ENCODE measurements at regions not wholly inside any gene's neighbourhood (a gene's known extent, or its start where the extent isn't known, plus 50 kb on each side); places are given as distances from the start of the nearest gene placed in this dataset.

- TF ChIP-seq CTCF (IDR thresholded peaks at IDR 0.05) (no peak), POLR2A (IDR thresholded peaks at IDR 0.05) (no peak)
These were observed 126.0 kb upstream of the ACVR2A start for GRCh38 chr2:147718831-147719230.
